ENCODE measurements at regions not wholly inside any gene's neighbourhood (a gene's known extent, or its start where the extent isn't known, plus 50 kb on each side); places are given as distances from the start of the nearest gene placed in this dataset.

DNA sequence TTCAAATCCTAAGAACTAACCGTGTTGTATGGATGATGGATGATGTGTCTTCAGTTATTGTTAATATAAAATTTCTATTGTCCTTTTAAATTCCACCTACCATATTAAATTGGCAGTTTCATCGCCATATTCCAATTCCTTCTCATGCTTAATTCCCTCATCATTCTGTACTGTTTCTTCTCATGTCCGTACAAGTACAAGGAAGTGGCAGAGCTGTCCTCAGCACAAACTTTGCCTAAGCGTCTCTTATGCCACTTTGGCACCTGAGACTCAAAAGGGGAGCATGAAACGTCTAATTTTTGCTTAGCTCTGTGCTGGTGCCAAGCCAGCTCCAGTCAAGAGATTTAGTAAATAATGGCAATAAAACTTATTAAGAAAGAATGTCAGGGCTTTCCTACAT is 158.2 kb upstream of the LAMA2 start:
- no peak for DNase-seq (ENCODE audit: low read depth)
- no peak overlapping the region for H3K4me3 ChIP-seq (ENCODE audit: low read length)
- TF ChIP-seq, protein P1, sequence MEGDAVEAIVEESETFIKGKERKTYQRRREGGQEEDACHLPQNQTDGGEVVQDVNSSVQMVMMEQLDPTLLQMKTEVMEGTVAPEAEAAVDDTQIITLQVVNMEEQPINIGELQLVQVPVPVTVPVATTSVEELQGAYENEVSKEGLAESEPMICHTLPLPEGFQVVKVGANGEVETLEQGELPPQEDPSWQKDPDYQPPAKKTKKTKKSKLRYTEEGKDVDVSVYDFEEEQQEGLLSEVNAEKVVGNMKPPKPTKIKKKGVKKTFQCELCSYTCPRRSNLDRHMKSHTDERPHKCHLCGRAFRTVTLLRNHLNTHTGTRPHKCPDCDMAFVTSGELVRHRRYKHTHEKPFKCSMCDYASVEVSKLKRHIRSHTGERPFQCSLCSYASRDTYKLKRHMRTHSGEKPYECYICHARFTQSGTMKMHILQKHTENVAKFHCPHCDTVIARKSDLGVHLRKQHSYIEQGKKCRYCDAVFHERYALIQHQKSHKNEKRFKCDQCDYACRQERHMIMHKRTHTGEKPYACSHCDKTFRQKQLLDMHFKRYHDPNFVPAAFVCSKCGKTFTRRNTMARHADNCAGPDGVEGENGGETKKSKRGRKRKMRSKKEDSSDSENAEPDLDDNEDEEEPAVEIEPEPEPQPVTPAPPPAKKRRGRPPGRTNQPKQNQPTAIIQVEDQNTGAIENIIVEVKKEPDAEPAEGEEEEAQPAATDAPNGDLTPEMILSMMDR (conservative IDR thresholded peaks at IDR 0.05; ENCODE audit: low read depth, low read length), result no peak

DNA sequence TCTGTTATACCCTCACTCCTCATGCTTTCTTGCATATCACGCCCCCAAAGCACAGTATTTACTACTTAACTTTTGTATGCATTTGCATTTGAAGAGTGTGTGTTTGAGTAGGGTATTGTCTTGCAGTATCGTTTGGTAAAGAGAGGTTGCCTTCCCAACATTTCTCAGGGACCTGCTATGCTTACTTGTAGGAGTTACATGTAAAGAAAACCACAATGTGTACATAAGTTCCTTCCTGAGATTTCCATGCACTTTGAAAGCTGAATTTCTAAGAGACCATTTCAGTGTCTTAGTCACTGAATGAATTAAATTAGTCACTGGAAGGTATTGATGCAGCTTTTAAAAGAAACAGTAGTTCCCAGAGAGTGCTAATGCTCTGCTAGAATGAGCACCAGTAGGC is 159.3 kb upstream of the LAMA2 start:
- H3K4me3 ChIP-seq (ENCODE audit: low read length), result no peak overlapping the region
- TF ChIP-seq, protein P1 (conservative IDR thresholded peaks at IDR 0.05; ENCODE audit: low read depth, low read length), result no peak
- no peak for DNase-seq (ENCODE audit: low read depth)

GRCh38 chr6:128720891-128721290 is 162.0 kb upstream of the LAMA2 start:
- TF ChIP-seq, protein P1 (conservative IDR thresholded peaks at IDR 0.05; ENCODE audit: low read depth, low read length), result no peak
- DNase-seq (ENCODE audit: low read depth), result no peak
- H3K4me3 ChIP-seq (ENCODE audit: low read length), result no peak overlapping the region

- no peak for DNase-seq (ENCODE audit: low read depth)
- TF ChIP-seq, protein P1 (conservative IDR thresholded peaks at IDR 0.05; ENCODE audit: low read depth, low read length), result no peak
- H3K4me3 ChIP-seq (ENCODE audit: low read length), result no peak overlapping the region
Observed at GRCh38 chr6:128719786-128720185, 163.2 kb upstream of the LAMA2 start.

DNA sequence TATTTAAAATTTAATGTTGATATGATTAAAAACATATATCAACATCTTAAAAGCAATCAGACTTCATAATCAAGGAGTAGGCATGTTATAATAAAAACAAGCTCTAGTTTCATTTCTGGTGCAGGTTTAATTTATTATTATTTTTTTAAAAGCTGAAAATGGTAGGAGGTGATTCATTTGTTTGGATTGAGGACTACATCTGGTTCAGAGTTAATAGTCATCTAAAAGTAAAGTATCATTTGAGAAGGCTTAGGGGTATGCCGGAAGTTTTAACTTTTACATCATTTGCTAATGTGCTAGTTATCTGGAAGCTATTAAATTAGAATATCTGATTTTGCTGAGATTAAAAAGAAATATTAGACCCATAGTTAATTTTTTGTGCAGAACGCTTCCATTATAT is 169.5 kb upstream of the LAMA2 start:
- H3K4me3 ChIP-seq (ENCODE audit: low read length), result no peak overlapping the region
- TF ChIP-seq, protein P1 (conservative IDR thresholded peaks at IDR 0.05; ENCODE audit: low read depth, low read length), result no peak
- DNase-seq (ENCODE audit: low read depth), result no peak

GRCh38 chr6:128712898-128713297 is 170.0 kb upstream of the LAMA2 start:
- TF ChIP-seq, protein P1 (conservative IDR thresholded peaks at IDR 0.05; ENCODE audit: low read depth, low read length), result no peak
- DNase-seq (ENCODE audit: low read depth), result no peak
- no peak overlapping the region for H3K4me3 ChIP-seq (ENCODE audit: low read length)

DNA sequence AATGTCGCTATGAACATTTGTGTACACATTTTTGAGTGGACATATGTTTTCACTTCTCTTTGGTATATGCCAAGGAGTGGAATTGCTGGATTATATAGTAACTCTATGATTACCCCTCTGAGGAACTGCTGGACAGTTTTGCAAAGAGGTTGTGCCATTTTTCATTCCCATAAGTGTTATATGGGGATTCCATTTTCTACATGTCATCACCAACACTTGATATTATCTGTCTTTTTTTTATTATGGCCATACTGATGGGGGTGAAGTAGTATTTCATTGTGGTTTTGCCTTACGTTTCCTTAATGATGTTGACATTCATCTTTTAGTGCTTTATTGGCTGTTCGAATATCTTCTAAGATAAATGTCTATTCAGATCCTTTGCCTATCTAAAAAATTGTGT is 171.8 kb upstream of the LAMA2 start:
- TF ChIP-seq, protein P1 (conservative IDR thresholded peaks at IDR 0.05; ENCODE audit: low read depth, low read length), result no peak
- no peak for DNase-seq (ENCODE audit: low read depth)
- H3K4me3 ChIP-seq (ENCODE audit: low read length), result no peak overlapping the region
